Caco-2 (cell line): ENCODE measurements at regions not wholly inside any gene's neighbourhood (a gene's known extent, or its start where the extent isn't known, plus 50 kb on each side); places are given as distances from the start of the nearest gene placed in this dataset.

Source experiments
- BruUV-seq: library from RNA; stranded (reverse); fragments of 400-500 nt; replicated peaks from 2 replicates; lab custom pipeline; 2021; lab: Mats Ljungman, UMichigan
- CTCF ChIA-PET: fragments of 300-600 bp; sonication (Branson Sonifier 250); formaldehyde crosslinking; loops from one replicate; lab custom pipeline; 2022; ENCODE audit warnings: antibody characterized with exemption; lab: Charles Lee
- POLR2A ChIA-PET: fragments of 300-600 bp; sonication (Branson Sonifier 250); formaldehyde crosslinking; loops from one replicate; lab custom pipeline; 2022; ENCODE audit warnings: antibody characterized with exemption; lab: Charles Lee
- DNase-seq, 2 experiments: peaks; one replicate each; pipeline versions ENCODE4 v3.0.0 to v3.0.0-alpha.2; 2020 to 2022
- H3K27me3 ChIP-seq: replicated peaks from 2 replicates; pipeline ENCODE4 v1.6.0; 2011; ENCODE audit warnings: low read length; ENCODE audit not compliant: control insufficient read depth, insufficient read depth
- H3K36me3 ChIP-seq: 2 replicates; pipeline ENCODE4 v1.5.1; 2011; ENCODE audit warnings: low read length; ENCODE audit not compliant: control insufficient read depth, insufficient read depth
- H3K4me1 ChIP-seq: fragments of 250-450 bp; sonication (Bioruptor Pico); 2 replicates; pipeline ENCODE4 v1.5.1; 2020; ENCODE audit warnings: mild to moderate bottlenecking
- H3K4me3 ChIP-seq: 2 replicates; pipeline ENCODE4 v1.5.1; 2011; ENCODE audit warnings: low read depth, mild to moderate bottlenecking, control low read depth, low read length
- H3K9me3 ChIP-seq: fragments of 250-450 bp; sonication (Bioruptor Pico); 2 replicates; pipeline ENCODE4 v1.5.1; 2020; ENCODE audit warnings: mild to moderate bottlenecking, moderate library complexity
- H3K27ac Mint-ChIP-seq: one replicate; pipeline ENCODE4 v1.8.0; 2022; ENCODE audit warnings: mixed read lengths; ENCODE audit not compliant: unreplicated experiment
- H3K27me3 Mint-ChIP-seq: one replicate; pipeline ENCODE4 v1.8.0; 2022; ENCODE audit warnings: mixed read lengths; ENCODE audit not compliant: insufficient read depth, unreplicated experiment
- H3K36me3 Mint-ChIP-seq: one replicate; pipeline ENCODE4 v1.8.0; 2022; ENCODE audit warnings: mild to moderate bottlenecking, mixed read lengths; ENCODE audit not compliant: insufficient read depth, unreplicated experiment
- H3K4me1 Mint-ChIP-seq: one replicate; pipeline ENCODE4 v1.8.0; 2022; ENCODE audit warnings: low read depth, mixed read lengths; ENCODE audit not compliant: unreplicated experiment
- H3K4me3 Mint-ChIP-seq: one replicate; pipeline ENCODE4 v1.8.0; 2022; ENCODE audit warnings: mild to moderate bottlenecking, moderate library complexity, mixed read lengths; ENCODE audit not compliant: unreplicated experiment
- H3K9me3 Mint-ChIP-seq: one replicate; pipeline ENCODE4 v1.8.0; 2022; ENCODE audit warnings: mixed read lengths; ENCODE audit not compliant: unreplicated experiment
- CTCF ChIP-seq, 2 experiments: fragments of 200-600 bp in 1 of 2; IDR thresholded peaks; 1 replicate in 1 of 2; 2 replicates in 1 of 2; pipeline versions ENCODE4 v1.5.1 to v1.8.0; 2011 to 2022; ENCODE audit warnings: antibody characterized with exemption in 1 of 2, control low read depth in 1 of 2, inconsistent platforms in 1 of 2, low read depth in 1 of 2, low read length in 1 of 2, mild to moderate bottlenecking in 1 of 2, moderate library complexity in 1 of 2; ENCODE audit not compliant: insufficient read depth in 1 of 2, severe bottlenecking in 1 of 2, unreplicated experiment in 1 of 2
- intact Hi-C: fragments of 100-400 bp; cut with micrococcal nuclease; formaldehyde crosslinking; loops from one replicate; pipeline ENCODE4 v1.10.0; 2022; ENCODE audit not compliant: unreplicated experiment

GRCh38 chr12:65699251-65699650 lies 125.0 kb upstream of the HMGA2 start:
- DNase-seq, result no peak
- Mint-ChIP-seq H3K27me3 (no peaks in the 10 kb centered on the region), H3K9me3 (peaks cover under 1% of the 10 kb centered on the region), H3K27ac (no peak overlapping the region), H3K4me1 (no peaks in the 10 kb centered on the region), H3K36me3 (no peaks in the 10 kb centered on the region), H3K4me3 (no peak overlapping the region)
- H3K4me3 ChIP-seq, result no peak overlapping the region
- H3K36me3 ChIP-seq, result no peaks in the 10 kb centered on the region
- no peaks in the 10 kb centered on the region for H3K4me1 ChIP-seq
- no peaks in the 10 kb centered on the region for H3K9me3 ChIP-seq
- H3K27me3 ChIP-seq, result no peaks in the 10 kb centered on the region
- CTCF ChIA-PET, result interaction anchor here (0.5 kb wide), 1 partner anchor 16 kb away, joined by 3 read pairs; no protein-coding TSS in a partner anchor
- peak in 1 of 2 experiments; percentile 12 for TF ChIP-seq CTCF (IDR thresholded peaks at IDR 0.05; ENCODE audit: insufficient read depth in 1 of 2, low read depth in 1 of 2, low read length in 1 of 2, severe bottlenecking in 1 of 2, unreplicated experiment in 1 of 2)
- intact Hi-C loops, result loop anchor here (10.0 kb wide), 1 partner anchor 176 kb away; no protein-coding TSS in a partner anchor
- BruUV-seq, result no TSS peak
- POLR2A ChIA-PET, result no interaction called here

GRCh38 chr12:65703176-65703575 lies 121.1 kb upstream of the HMGA2 start:
- TF ChIP-seq CTCF (IDR thresholded peaks at IDR 0.05; ENCODE audit: insufficient read depth in 1 of 2, low read depth in 1 of 2, low read length in 1 of 2, severe bottlenecking in 1 of 2, unreplicated experiment in 1 of 2), result no peak
- ChIA-PET CTCF (no interaction called here), POLR2A (no interaction called here)
- no peak overlapping the region for H3K27ac Mint-ChIP-seq
- no peaks in the 10 kb centered on the region for H3K27me3 Mint-ChIP-seq
- no peak overlapping the region for H3K4me3 Mint-ChIP-seq
- intact Hi-C loops, result no loop called here
- no TSS peak for BruUV-seq
- H3K36me3 Mint-ChIP-seq, result no peaks in the 10 kb centered on the region
- Histone ChIP-seq H3K9me3 (no peaks in the 10 kb centered on the region), H3K27me3 (no peaks in the 10 kb centered on the region), H3K4me1 (no peaks in the 10 kb centered on the region), H3K36me3 (no peaks in the 10 kb centered on the region), H3K4me3 (no peak overlapping the region)
- DNase-seq, result no peak
- H3K4me1 Mint-ChIP-seq, result no peaks in the 10 kb centered on the region
- peaks cover 21% of the 10 kb centered on the region for H3K9me3 Mint-ChIP-seq

GRCh38 chr12:65705380-65705876 lies 118.9 kb upstream of the HMGA2 start:
- BruUV-seq, result no TSS peak
- POLR2A ChIA-PET, result no interaction called here
- Mint-ChIP-seq H3K27me3 (no peaks in the 10 kb centered on the region), H3K36me3 (no peaks in the 10 kb centered on the region), H3K27ac (no peak overlapping the region), H3K9me3 (peaks cover 21% of the 10 kb centered on the region), H3K4me3 (no peak overlapping the region), H3K4me1 (no peaks in the 10 kb centered on the region)
- CTCF ChIA-PET, result no interaction called here
- no peaks in the 10 kb centered on the region for H3K4me1 ChIP-seq
- H3K4me3 ChIP-seq, result no peak overlapping the region
- intact Hi-C loops, result no loop called here
- TF ChIP-seq CTCF (IDR thresholded peaks at IDR 0.05; ENCODE audit: insufficient read depth in 1 of 2, low read depth in 1 of 2, low read length in 1 of 2, severe bottlenecking in 1 of 2, unreplicated experiment in 1 of 2), result no peak
- no peaks in the 10 kb centered on the region for H3K9me3 ChIP-seq
- no peaks in the 10 kb centered on the region for H3K27me3 ChIP-seq
- DNase-seq, result no peak
- H3K36me3 ChIP-seq, result no peaks in the 10 kb centered on the region
